ENCODE measurements at regions not wholly inside any gene's neighbourhood (a gene's known extent, or its start where the extent isn't known, plus 50 kb on each side); places are given as distances from the start of the nearest gene placed in this dataset.
A peak's percentile ranks its signal among the peaks of the same experiment; 100 is the strongest.
"Not testable (repeated sequence)": the region's sequence is repeated elsewhere in the genome, so short reads cannot be mapped to it uniquely, and the experiment has no call there.

- DNase-seq (ENCODE audit: low read depth, low spot score) = not testable (repeated sequence)
These were observed 596.5 kb upstream of the DEFB115 start for GRCh38 chr20:30660982-30661381.

DNA sequence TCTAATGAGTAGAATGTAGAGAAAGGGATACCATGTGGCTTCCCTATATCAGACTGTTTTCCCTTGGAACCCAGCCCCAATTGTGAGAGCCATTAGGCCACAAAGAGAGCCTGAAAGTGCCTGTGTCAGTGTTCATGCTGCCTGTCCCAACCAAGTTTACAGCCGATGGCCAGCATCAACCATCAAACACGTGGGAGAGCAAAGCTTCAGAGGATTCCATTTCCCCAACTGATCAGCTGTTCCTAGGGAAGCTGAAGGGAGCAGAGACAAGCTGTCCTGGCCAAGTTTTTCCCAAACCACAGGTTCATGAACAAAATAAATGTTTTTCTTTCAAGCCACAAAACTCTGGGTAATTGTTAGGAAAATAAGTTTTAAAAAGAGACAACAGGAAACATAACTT is 589.0 kb upstream of the DEFB115 start:
- DNase-seq (ENCODE audit: low read depth, low spot score) = not testable (repeated sequence)

DNA sequence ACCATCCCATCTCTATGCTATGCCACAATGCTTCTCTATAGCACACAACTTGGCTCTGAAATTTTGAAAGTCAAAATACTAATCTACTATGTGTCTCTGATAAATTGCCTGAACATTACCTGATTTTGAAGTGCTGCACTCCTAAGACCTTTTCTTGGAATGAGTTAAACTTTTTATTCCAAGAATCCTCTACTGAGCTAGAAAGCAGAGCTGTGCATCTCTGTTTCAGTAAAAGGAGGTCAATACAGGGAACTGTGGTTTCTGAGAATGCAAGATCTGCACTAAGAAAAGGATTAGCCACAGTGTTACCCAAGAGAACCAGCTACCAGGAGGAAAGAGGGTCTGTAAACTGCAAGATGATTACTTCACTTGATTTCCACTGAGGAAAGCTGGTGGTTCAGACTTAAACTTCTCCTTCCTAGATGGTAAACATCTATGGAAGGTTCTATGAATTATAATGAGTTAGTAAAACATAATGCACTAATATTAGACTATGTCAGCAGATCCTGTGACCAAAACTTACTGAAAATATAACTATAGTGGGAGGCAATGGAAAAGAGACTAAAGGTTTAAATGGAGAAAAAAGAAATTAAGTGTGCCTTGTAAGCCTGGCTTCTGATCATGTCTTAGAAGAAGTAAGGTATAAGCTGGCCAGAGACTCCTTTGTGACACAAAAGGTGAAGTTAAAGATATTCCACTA is 588.0 kb upstream of the DEFB115 start:
- not testable (repeated sequence) for DNase-seq (ENCODE audit: low read depth, low spot score)

GRCh38 chr20:30671120-30671519 is 586.3 kb upstream of the DEFB115 start:
- peak; percentile 14 for DNase-seq (ENCODE audit: low read depth, low spot score)

- DNase-seq (ENCODE audit: low read depth, low spot score) = not testable (repeated sequence)
These were observed 581.4 kb upstream of the DEFB115 start for GRCh38 chr20:30675988-30676564.

GRCh38 chr20:30682236-30682635 is 575.2 kb upstream of the DEFB115 start:
- not testable (repeated sequence) for DNase-seq (ENCODE audit: low read depth, low spot score)

DNA sequence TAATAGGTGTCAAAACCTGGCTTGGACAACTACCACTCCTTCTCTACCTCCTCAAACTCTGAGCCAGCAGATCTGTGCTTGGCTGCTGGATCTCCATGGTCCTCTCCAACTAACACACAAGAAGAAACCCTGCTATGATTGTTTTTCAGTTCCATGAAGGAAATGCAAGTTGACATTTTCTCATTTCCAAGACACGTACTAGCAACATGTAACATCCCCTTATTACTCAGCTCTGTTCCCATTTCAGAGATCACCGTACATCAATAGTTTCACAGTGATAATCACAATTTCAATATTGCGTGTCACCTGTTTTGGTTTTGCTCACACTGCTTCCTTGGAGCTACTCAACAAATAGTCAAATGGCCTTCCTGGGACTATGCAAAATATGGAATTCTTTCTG is 544.6 kb upstream of the DEFB115 start:
- not testable (repeated sequence) for DNase-seq (ENCODE audit: low read depth, low spot score)

DNA sequence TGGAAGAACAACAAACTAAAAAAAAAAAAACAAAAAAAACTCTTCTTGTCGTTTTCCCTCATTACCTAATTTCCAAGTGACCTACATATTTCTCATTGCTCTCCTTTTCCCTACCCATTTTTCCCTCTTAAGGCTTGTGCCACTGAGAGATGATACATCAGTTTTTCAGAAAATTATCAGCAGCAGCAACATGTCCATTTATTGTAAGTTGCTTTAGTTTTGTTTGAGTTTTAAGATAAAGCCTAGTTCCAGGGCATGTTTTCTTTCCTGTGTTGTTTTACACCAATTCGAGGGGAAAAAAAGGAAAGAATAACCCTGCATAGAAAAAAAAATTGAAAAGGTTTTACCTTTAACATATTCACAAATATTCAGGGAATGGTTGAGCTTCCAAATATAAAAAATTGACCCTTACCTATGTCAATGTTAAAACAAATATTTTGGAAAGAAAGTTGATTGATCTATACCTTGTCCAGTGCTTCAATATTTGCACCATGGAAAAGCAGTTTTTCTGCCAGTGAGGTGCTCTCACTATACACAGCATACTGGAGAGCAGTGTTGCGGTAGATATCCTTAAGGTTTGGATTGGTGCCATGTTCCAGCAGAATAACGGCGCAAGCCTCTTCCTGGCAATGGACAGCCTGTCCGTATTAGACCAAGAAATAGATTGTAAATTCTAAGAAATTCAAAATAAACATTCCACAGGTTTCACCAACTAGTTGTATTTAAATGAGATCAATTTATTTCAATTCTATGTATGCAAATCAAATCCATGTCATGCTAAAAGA is 537.9 kb upstream of the DEFB115 start:
- not testable (repeated sequence) for DNase-seq (ENCODE audit: low read depth, low spot score)

- DNase-seq (ENCODE audit: low read depth, low spot score) = peak; percentile 4
These were observed 534.0 kb upstream of the DEFB115 start for GRCh38 chr20:30723511-30723910.

- peak; percentile 90 for DNase-seq (ENCODE audit: low read depth, low spot score)
These were observed 533.4 kb upstream of the DEFB115 start for GRCh38 chr20:30723934-30724687.

GRCh38 chr20:30724688-30725074 is 532.8 kb upstream of the DEFB115 start:
- DNase-seq (ENCODE audit: low read depth, low spot score) = not testable (repeated sequence)

DNA sequence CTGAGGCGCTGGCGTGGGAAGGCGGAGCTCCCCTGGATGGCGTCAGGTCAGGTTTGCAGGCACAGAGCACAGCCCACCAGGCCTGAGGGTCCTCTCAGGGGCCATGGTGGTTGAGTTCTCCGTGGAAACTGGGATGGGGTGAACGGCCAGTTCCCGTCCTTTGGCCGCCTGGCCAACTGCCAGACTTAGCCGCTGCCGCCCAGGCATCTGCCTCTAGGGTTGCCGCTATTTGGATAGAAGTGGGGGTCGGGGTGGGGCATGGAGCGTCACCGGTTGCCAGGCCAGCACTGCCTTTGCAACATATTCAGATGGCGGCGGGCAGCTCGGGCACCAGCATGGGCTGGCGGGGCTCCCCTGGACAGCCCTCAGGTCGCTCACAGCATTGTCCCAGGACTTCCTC is 532.3 kb upstream of the DEFB115 start:
- DNase-seq (ENCODE audit: low read depth, low spot score) = not testable (repeated sequence)

DNA sequence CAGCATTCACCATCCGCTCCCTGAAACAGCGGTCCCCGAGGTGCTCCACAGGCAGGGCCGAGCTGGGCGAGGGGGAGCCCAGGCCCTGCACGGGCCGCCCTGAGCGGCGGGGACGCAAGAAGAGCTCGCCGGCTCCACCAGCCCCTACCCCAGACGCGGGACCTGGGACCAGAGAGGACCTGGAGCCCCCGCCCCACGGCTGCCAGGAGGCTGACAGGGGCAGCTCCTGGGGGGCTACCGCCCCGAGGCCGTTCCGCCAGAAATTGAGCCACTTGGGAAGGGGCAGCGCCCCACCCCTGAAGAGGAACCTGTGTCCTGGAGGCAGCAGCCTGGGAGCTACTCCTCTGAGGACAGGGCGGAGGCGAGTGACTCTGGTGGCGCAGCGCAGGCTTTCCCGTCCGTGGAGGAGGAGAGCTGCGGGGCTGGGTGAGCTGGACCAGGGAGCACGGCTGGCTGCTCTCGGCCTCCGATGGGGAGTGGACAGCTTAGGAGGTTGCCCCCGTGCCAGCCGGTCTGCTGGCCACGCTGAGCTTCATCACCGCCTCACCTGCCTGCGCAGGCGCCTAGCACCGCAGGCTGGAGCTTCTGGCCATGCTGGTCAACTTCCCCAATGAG is 529.1 kb upstream of the DEFB115 start:
- DNase-seq (ENCODE audit: low read depth, low spot score) = not testable (repeated sequence)
